ENCODE measurements at regions not wholly inside any gene's neighbourhood (a gene's known extent, or its start where the extent isn't known, plus 50 kb on each side); places are given as distances from the start of the nearest gene placed in this dataset.
"Not testable (repeated sequence)": the region's sequence is repeated elsewhere in the genome, so short reads cannot be mapped to it uniquely, and the experiment has no call there.

GRCh38 chr6:48397887-48398286, 286.9 kb upstream of the PTCHD4 start:
- peaks cover 10 to 30% (median 11%) of the 10 kb centered on the region in 3 donors for H3K9me3 Mint-ChIP-seq
- ATAC-seq (replicated peaks in 1 of 4) (no peak), DNase-seq (no peak)
- H3K27ac Mint-ChIP-seq, result no peak overlapping the region
- Histone ChIP-seq H3K27ac (ENCODE audit: low read length) (no peak overlapping the region), H3K4me1 (ENCODE audit: control insufficient read depth in 1 of 2, extremely low read depth in 1 of 2, insufficient read depth in 2 of 2, low read length in 2 of 2) (no peaks in the 10 kb centered on the region), H3K27me3 (replicated peaks in 1 of 2; ENCODE audit: control insufficient read depth in 2 of 2, extremely low read depth in 1 of 2, insufficient read depth in 2 of 2, low read length in 1 of 2) (no peaks in the 10 kb centered on the region), H3K9me3 (no peaks in the 10 kb centered on the region), H3K36me3 (ENCODE audit: control insufficient read depth in 2 of 2, extremely low read depth in 1 of 2, insufficient read depth in 1 of 2, low read length in 1 of 2) (no peaks in the 10 kb centered on the region), H3K4me3 (ENCODE audit: control insufficient read depth in 1 of 2, extremely low read depth in 1 of 2, low read length in 1 of 2) (no peak overlapping the region)
- H3K4me1 Mint-ChIP-seq, result no peaks in the 10 kb centered on the region
- POLR2A ChIA-PET, result interaction anchor here in 1 of 2 donors (0.6 kb wide), 1 partner anchor 38 kb away, joined by 3 read pairs; no protein-coding TSS in a partner anchor
- CTCF ChIA-PET, result no interaction called here
- no peaks in the 10 kb centered on the region for H3K27me3 Mint-ChIP-seq
- no peak overlapping the region for H3K4me3 Mint-ChIP-seq
- no peaks in the 10 kb centered on the region for H3K36me3 Mint-ChIP-seq

- 82% methylated on average over 2 of the region's 4 CpGs for WGBS (ENCODE audit: insufficient coverage)
- Histone ChIP-seq H3K27ac (ENCODE audit: low read length) (no peak overlapping the region), H3K27me3 (replicated peaks in 1 of 2; ENCODE audit: control insufficient read depth in 2 of 2, extremely low read depth in 1 of 2, insufficient read depth in 2 of 2, low read length in 1 of 2) (no peaks in the 10 kb centered on the region), H3K4me3 (ENCODE audit: control insufficient read depth in 1 of 2, extremely low read depth in 1 of 2, low read length in 1 of 2) (no peak overlapping the region), H3K36me3 (ENCODE audit: control insufficient read depth in 2 of 2, extremely low read depth in 1 of 2, insufficient read depth in 1 of 2, low read length in 1 of 2) (no peaks in the 10 kb centered on the region), H3K4me1 (ENCODE audit: control insufficient read depth in 1 of 2, extremely low read depth in 1 of 2, insufficient read depth in 2 of 2, low read length in 2 of 2) (no peaks in the 10 kb centered on the region), H3K9me3 (no peaks in the 10 kb centered on the region)
- ChIA-PET CTCF (no interaction called here), POLR2A (no interaction called here)
- DNase-seq, result no peak
- Mint-ChIP-seq H3K4me1 (no peaks in the 10 kb centered on the region), H3K9me3 (peaks cover 8 to 19% (median 13%) of the 10 kb centered on the region in 3 donors), H3K27me3 (no peaks in the 10 kb centered on the region), H3K27ac (no peak overlapping the region), H3K36me3 (no peaks in the 10 kb centered on the region), H3K4me3 (no peak overlapping the region)
- no peak for ATAC-seq (replicated peaks in 1 of 4)
These were observed 278.4 kb upstream of the PTCHD4 start for GRCh38 chr6:48389146-48390043.

- Mint-ChIP-seq H3K4me1 (no peaks in the 10 kb centered on the region), H3K4me3 (no peak overlapping the region), H3K27me3 (no peaks in the 10 kb centered on the region), H3K36me3 (no peaks in the 10 kb centered on the region), H3K9me3 (peaks cover 7 to 21% (median 8%) of the 10 kb centered on the region in 3 donors), H3K27ac (no peak overlapping the region)
- no peak overlapping the region for H3K4me3 ChIP-seq (ENCODE audit: control insufficient read depth in 1 of 2, extremely low read depth in 1 of 2, low read length in 1 of 2)
- H3K36me3 ChIP-seq (ENCODE audit: control insufficient read depth in 2 of 2, extremely low read depth in 1 of 2, insufficient read depth in 1 of 2, low read length in 1 of 2), result no peaks in the 10 kb centered on the region
- no peaks in the 10 kb centered on the region for H3K9me3 ChIP-seq
- POLR2A ChIA-PET, result no interaction called here
- no CpG with 5 or more reads among the region's 2 CpGs for WGBS (ENCODE audit: insufficient coverage)
- H3K27ac ChIP-seq (ENCODE audit: low read length), result no peak overlapping the region
- ATAC-seq (replicated peaks in 1 of 4) (no peak), DNase-seq (no peak)
- CTCF ChIA-PET, result no interaction called here
- no peaks in the 10 kb centered on the region for H3K27me3 ChIP-seq (replicated peaks in 1 of 2; ENCODE audit: control insufficient read depth in 2 of 2, extremely low read depth in 1 of 2, insufficient read depth in 2 of 2, low read length in 1 of 2)
- H3K4me1 ChIP-seq (ENCODE audit: control insufficient read depth in 1 of 2, extremely low read depth in 1 of 2, insufficient read depth in 2 of 2, low read length in 2 of 2), result no peaks in the 10 kb centered on the region
These were observed 277.0 kb upstream of the PTCHD4 start for GRCh38 chr6:48388044-48388443.

- no peaks in the 10 kb centered on the region for H3K36me3 ChIP-seq (ENCODE audit: control insufficient read depth in 2 of 2, extremely low read depth in 1 of 2, insufficient read depth in 1 of 2, low read length in 1 of 2)
- no peaks in the 10 kb centered on the region for H3K9me3 ChIP-seq
- Mint-ChIP-seq H3K27me3 (no peaks in the 10 kb centered on the region), H3K27ac (no peak overlapping the region), H3K9me3 (peaks cover 5 to 12% (median 6%) of the 10 kb centered on the region in 3 donors), H3K36me3 (no peaks in the 10 kb centered on the region), H3K4me3 (no peak overlapping the region), H3K4me1 (no peaks in the 10 kb centered on the region)
- POLR2A ChIA-PET, result no interaction called here
- H3K27me3 ChIP-seq (replicated peaks in 1 of 2; ENCODE audit: control insufficient read depth in 2 of 2, extremely low read depth in 1 of 2, insufficient read depth in 2 of 2, low read length in 1 of 2), result no peaks in the 10 kb centered on the region
- ATAC-seq (replicated peaks in 1 of 4), result no peak
- no peak overlapping the region for H3K4me3 ChIP-seq (ENCODE audit: control insufficient read depth in 1 of 2, extremely low read depth in 1 of 2, low read length in 1 of 2)
- H3K4me1 ChIP-seq (ENCODE audit: control insufficient read depth in 1 of 2, extremely low read depth in 1 of 2, insufficient read depth in 2 of 2, low read length in 2 of 2), result no peaks in the 10 kb centered on the region
- DNase-seq, result no peak
- CTCF ChIA-PET, result no interaction called here
- no peak overlapping the region for H3K27ac ChIP-seq (ENCODE audit: low read length)
These were observed 267.9 kb upstream of the PTCHD4 start for GRCh38 chr6:48378884-48379407.

- Histone ChIP-seq H3K27me3 (replicated peaks in 1 of 2; ENCODE audit: control insufficient read depth in 2 of 2, extremely low read depth in 1 of 2, insufficient read depth in 2 of 2, low read length in 1 of 2) (no peaks in the 10 kb centered on the region), H3K4me3 (ENCODE audit: control insufficient read depth in 1 of 2, extremely low read depth in 1 of 2, low read length in 1 of 2) (no peak overlapping the region), H3K27ac (ENCODE audit: low read length) (no peak overlapping the region), H3K4me1 (ENCODE audit: control insufficient read depth in 1 of 2, extremely low read depth in 1 of 2, insufficient read depth in 2 of 2, low read length in 2 of 2) (no peaks in the 10 kb centered on the region), H3K36me3 (ENCODE audit: control insufficient read depth in 2 of 2, extremely low read depth in 1 of 2, insufficient read depth in 1 of 2, low read length in 1 of 2) (no peaks in the 10 kb centered on the region), H3K9me3 (no peaks in the 10 kb centered on the region)
- H3K4me1 Mint-ChIP-seq, result no peaks in the 10 kb centered on the region
- peaks cover 5 to 12% (median 6%) of the 10 kb centered on the region in 3 donors for H3K9me3 Mint-ChIP-seq
- POLR2A ChIA-PET, result no interaction called here
- 86% methylated on average over 1 of the region's 3 CpGs for WGBS (ENCODE audit: insufficient coverage)
- no peaks in the 10 kb centered on the region for H3K36me3 Mint-ChIP-seq
- ATAC-seq (replicated peaks in 1 of 4) (no peak), DNase-seq (no peak)
- no peak overlapping the region for H3K4me3 Mint-ChIP-seq
- no peak overlapping the region for H3K27ac Mint-ChIP-seq
- CTCF ChIA-PET, result no interaction called here
- no peaks in the 10 kb centered on the region for H3K27me3 Mint-ChIP-seq
These were observed 266.1 kb upstream of the PTCHD4 start for GRCh38 chr6:48377115-48377514.

GRCh38 chr6:48371226-48371625, 260.2 kb upstream of the PTCHD4 start:
- H3K27me3 Mint-ChIP-seq; H3K27ac ChIP-seq (ENCODE audit: low read length); H3K4me3 Mint-ChIP-seq; H3K4me1 ChIP-seq (ENCODE audit: control insufficient read depth in 1 of 2, extremely low read depth in 1 of 2, insufficient read depth in 2 of 2, low read length in 2 of 2); H3K9me3 ChIP-seq; H3K36me3 Mint-ChIP-seq; H3K36me3 ChIP-seq (ENCODE audit: control insufficient read depth in 2 of 2, extremely low read depth in 1 of 2, insufficient read depth in 1 of 2, low read length in 1 of 2); H3K27ac Mint-ChIP-seq; H3K4me3 ChIP-seq (ENCODE audit: control insufficient read depth in 1 of 2, extremely low read depth in 1 of 2, low read length in 1 of 2); H3K4me1 Mint-ChIP-seq; DNase-seq; CTCF ChIA-PET; ATAC-seq (replicated peaks in 1 of 4); POLR2A ChIA-PET; H3K27me3 ChIP-seq (replicated peaks in 1 of 2; ENCODE audit: control insufficient read depth in 2 of 2, extremely low read depth in 1 of 2, insufficient read depth in 2 of 2, low read length in 1 of 2): not testable (repeated sequence)
- WGBS (ENCODE audit: insufficient coverage), result 100% methylated on average over 6 of the region's 34 CpGs
- peaks cover 0 to 16% (median 12%) of the 10 kb centered on the region in 3 donors for H3K9me3 Mint-ChIP-seq
